ENCODE measurements at regions not wholly inside any gene's neighbourhood (a gene's known extent, or its start where the extent isn't known, plus 50 kb on each side); places are given as distances from the start of the nearest gene placed in this dataset.

- TF ChIP-seq CTCF (conservative IDR thresholded peaks at IDR 0.05 in 1 of 2, IDR thresholded peaks at IDR 0.05 in 1 of 2; ENCODE audit: low read depth in 1 of 2, low read length in 2 of 2) (no peak), EZH2 (IDR thresholded peaks at IDR 0.05; ENCODE audit: low read length, missing control alignments) (no peak)
Measured at GRCh38 chr2:125839945-125840344, 816.0 kb upstream of the GYPC start.

Measured in fibroblast of lung (primary cell).